Osteocyte (in vitro differentiated cells): ENCODE measurements at regions not wholly inside any gene's neighbourhood (a gene's known extent, or its start where the extent isn't known, plus 50 kb on each side); places are given as distances from the start of the nearest gene placed in this dataset.

Experiments used
- DNase-seq: peaks from one replicate; pipeline ENCODE4 v3.0.0; 2021; ENCODE audit warnings: mixed read lengths; ENCODE audit not compliant: unreplicated experiment; ENCODE audit errors: extremely low spot score
- H3K27ac Mint-ChIP-seq: one replicate; pipeline ENCODE4 v1.8.0; 2021; ENCODE audit warnings: mild to moderate bottlenecking, mixed read lengths; ENCODE audit not compliant: unreplicated experiment
- H3K27me3 Mint-ChIP-seq: one replicate; pipeline ENCODE4 v1.8.0; 2021; ENCODE audit warnings: mixed read lengths; ENCODE audit not compliant: unreplicated experiment
- H3K36me3 Mint-ChIP-seq: one replicate; pipeline ENCODE4 v1.8.0; 2021; ENCODE audit warnings: mixed read lengths; ENCODE audit not compliant: unreplicated experiment
- H3K4me1 Mint-ChIP-seq: one replicate; pipeline ENCODE4 v1.8.0; 2021; ENCODE audit warnings: mixed read lengths; ENCODE audit not compliant: unreplicated experiment
- H3K4me3 Mint-ChIP-seq: one replicate; pipeline ENCODE4 v1.8.0; 2021; ENCODE audit warnings: mild to moderate bottlenecking, moderate library complexity, mixed read lengths; ENCODE audit not compliant: unreplicated experiment
- H3K9me3 Mint-ChIP-seq: one replicate; pipeline ENCODE4 v1.8.0; 2021; ENCODE audit warnings: mixed read lengths; ENCODE audit not compliant: unreplicated experiment
- CTCF ChIP-seq: fragments of 200-600 bp; sonication (generic); IDR thresholded peaks from 2 replicates; pipeline ENCODE4 v1.5.0; 2021; ENCODE audit warnings: antibody characterized with exemption, mild to moderate bottlenecking, moderate library complexity

- no peak for TF ChIP-seq CTCF
- H3K36me3 Mint-ChIP-seq: no peaks in the 10 kb centered on the region
- no peak overlapping the region for H3K27ac Mint-ChIP-seq
These were observed 169.1 kb downstream of the FAM43A start for GRCh38 chr3:194854659-194855390.

GRCh38 chr3:194856296-194856695 lies 170.6 kb downstream of the FAM43A start:
- no peak for TF ChIP-seq CTCF
- no peaks in the 10 kb centered on the region for H3K9me3 Mint-ChIP-seq
- no peak overlapping the region for H3K27ac Mint-ChIP-seq
- H3K4me3 Mint-ChIP-seq: no peak overlapping the region
- no peaks in the 10 kb centered on the region for H3K36me3 Mint-ChIP-seq
- H3K27me3 Mint-ChIP-seq: peaks cover 10% of the 10 kb centered on the region
- no peak for DNase-seq
- peaks cover 8% of the 10 kb centered on the region for H3K4me1 Mint-ChIP-seq

More at GRCh38 chr3:194854659-194855390, 169.1 kb downstream of the FAM43A start:
- H3K4me1 Mint-ChIP-seq: peaks cover 8% of the 10 kb centered on the region
- peaks cover 10% of the 10 kb centered on the region for H3K27me3 Mint-ChIP-seq
- no peaks in the 10 kb centered on the region for H3K9me3 Mint-ChIP-seq
- no peak for DNase-seq
- no peak overlapping the region for H3K4me3 Mint-ChIP-seq

GRCh38 chr3:194857469-194858113 lies 171.9 kb downstream of the FAM43A start:
- no peak overlapping the region for H3K27ac Mint-ChIP-seq
- H3K36me3 Mint-ChIP-seq: no peaks in the 10 kb centered on the region
- no peaks in the 10 kb centered on the region for H3K9me3 Mint-ChIP-seq
- peaks cover 15% of the 10 kb centered on the region for H3K27me3 Mint-ChIP-seq
- H3K4me1 Mint-ChIP-seq: peaks cover 8% of the 10 kb centered on the region
- no peak for TF ChIP-seq CTCF
- DNase-seq: no peak
- H3K4me3 Mint-ChIP-seq: no peak overlapping the region

- DNase-seq: no peak
- Mint-ChIP-seq H3K4me3 (no peak overlapping the region), H3K36me3 (peaks cover 4% of the 10 kb centered on the region), H3K27me3 (peaks cover 23% of the 10 kb centered on the region), H3K27ac (no peak overlapping the region), H3K9me3 (no peaks in the 10 kb centered on the region), H3K4me1 (peaks cover 8% of the 10 kb centered on the region)
- no peak for TF ChIP-seq CTCF
These were observed 172.7 kb downstream of the FAM43A start for GRCh38 chr3:194858382-194858781.

GRCh38 chr3:194860725-194861124 lies 175.0 kb downstream of the FAM43A start:
- peaks cover 4% of the 10 kb centered on the region for H3K36me3 Mint-ChIP-seq
- peaks cover 28% of the 10 kb centered on the region for H3K27me3 Mint-ChIP-seq
- no peak for DNase-seq
- TF ChIP-seq CTCF: no peak
- H3K27ac Mint-ChIP-seq: no peak overlapping the region
- H3K4me3 Mint-ChIP-seq: no peak overlapping the region
- H3K9me3 Mint-ChIP-seq: no peaks in the 10 kb centered on the region
- H3K4me1 Mint-ChIP-seq: peaks cover 5% of the 10 kb centered on the region
